ENCODE measurements at regions not wholly inside any gene's neighbourhood (a gene's known extent, or its start where the extent isn't known, plus 50 kb on each side); places are given as distances from the start of the nearest gene placed in this dataset.
"Not testable (repeated sequence)": the region's sequence is repeated elsewhere in the genome, so short reads cannot be mapped to it uniquely, and the experiment has no call there.

GRCh38 chr5:25979086-25979485 lies 1059.3 kb downstream of the CDH9 start:
- Histone ChIP-seq H3K9me3 (peaks cover 0 to 9% of the 10 kb centered on the region in 2 donors), H3K27ac (no peak overlapping the region), H3K36me3 (no peaks in the 10 kb centered on the region), H3K27me3 (no peaks in the 10 kb centered on the region), H3K4me1 (no peaks in the 10 kb centered on the region), H3K4me3 (no peak overlapping the region)
- intact Hi-C loops (cut with DNase I): no loop called here
- DNase-seq (no peak), ATAC-seq (no peak)
- TF ChIP-seq CTCF (IDR thresholded peaks at IDR 0.05): no peak

- Histone ChIP-seq H3K4me1 (no peaks in the 10 kb centered on the region), H3K27ac (no peak overlapping the region), H3K9me3 (peaks cover 0 to 9% of the 10 kb centered on the region in 2 donors), H3K4me3 (no peak overlapping the region), H3K36me3 (no peaks in the 10 kb centered on the region), H3K27me3 (no peaks in the 10 kb centered on the region)
- no peak for TF ChIP-seq CTCF (IDR thresholded peaks at IDR 0.05)
- ATAC-seq (no peak), DNase-seq (no peak)
- intact Hi-C loops (cut with DNase I): no loop called here
Observed at GRCh38 chr5:25975885-25976284, 1062.5 kb downstream of the CDH9 start.

DNA sequence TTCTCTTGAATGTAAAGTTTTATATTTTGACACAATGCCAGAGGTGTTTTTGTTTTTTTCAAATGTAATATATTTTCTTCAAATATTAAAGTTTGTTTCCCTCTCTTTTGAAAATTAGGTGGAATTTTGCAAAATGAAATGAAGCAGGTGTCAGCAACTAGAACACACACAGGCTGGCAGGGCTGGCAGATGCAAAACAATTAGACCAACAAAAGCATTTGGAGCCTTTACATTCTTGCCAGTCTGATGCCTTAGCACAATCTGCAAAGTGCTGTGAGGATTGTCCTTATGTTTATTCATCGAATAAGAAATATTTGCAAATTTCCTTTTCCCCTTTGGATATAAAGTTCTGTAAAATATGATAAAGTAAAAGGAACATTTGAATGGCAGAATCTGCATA lies 1063.9 kb downstream of the CDH9 start:
- ATAC-seq (no peak), DNase-seq (no peak)
- Histone ChIP-seq H3K4me1 (no peaks in the 10 kb centered on the region), H3K36me3 (no peaks in the 10 kb centered on the region), H3K27me3 (no peaks in the 10 kb centered on the region), H3K27ac (no peak overlapping the region), H3K9me3 (peaks cover 0 to 7% of the 10 kb centered on the region in 2 donors), H3K4me3 (no peak overlapping the region)
- no peak for TF ChIP-seq CTCF (IDR thresholded peaks at IDR 0.05)
- intact Hi-C loops (cut with DNase I): no loop called here

DNA sequence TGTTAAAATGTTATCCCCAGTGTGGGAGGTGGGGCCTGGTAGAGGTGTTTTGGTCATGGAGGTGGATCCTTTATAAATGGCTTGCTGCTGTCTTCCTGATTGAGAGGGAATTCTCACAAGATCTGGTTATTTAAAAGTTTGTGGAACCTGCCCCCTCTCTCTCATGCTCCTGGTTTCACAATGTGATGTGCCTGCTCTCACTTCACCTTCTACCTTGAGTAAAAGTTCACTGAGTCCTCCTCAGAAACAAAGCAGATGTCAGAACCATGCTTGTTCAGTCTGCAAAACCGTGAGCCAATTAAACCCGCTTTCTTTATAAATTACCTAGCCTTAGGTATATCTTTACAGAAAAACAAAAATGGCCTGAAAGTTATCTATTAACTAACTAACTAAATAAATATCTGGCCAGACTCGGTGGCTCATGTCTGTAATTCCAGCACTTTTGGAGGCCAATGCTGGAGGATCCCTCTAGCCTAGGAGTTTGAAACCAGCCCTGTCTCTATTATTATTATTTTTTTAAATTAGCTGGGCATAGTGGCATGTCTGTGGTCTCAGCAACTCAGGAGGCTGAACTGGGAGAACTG lies 1067.4 kb downstream of the CDH9 start:
- intact Hi-C loops (cut with DNase I): no loop called here
- ATAC-seq (no peak), DNase-seq (no peak)
- Histone ChIP-seq H3K36me3 (peaks cover 0 to 3% of the 10 kb centered on the region in 2 donors), H3K9me3 (peaks cover 0 to 18% of the 10 kb centered on the region in 2 donors), H3K4me1 (no peaks in the 10 kb centered on the region), H3K27ac (no peak overlapping the region), H3K4me3 (no peak overlapping the region), H3K27me3 (no peaks in the 10 kb centered on the region)
- no peak for TF ChIP-seq CTCF (IDR thresholded peaks at IDR 0.05)

GRCh38 chr5:25969042-25969441 lies 1069.3 kb downstream of the CDH9 start:
- intact Hi-C loops (cut with DNase I); ATAC-seq; DNase-seq: not testable (repeated sequence)

GRCh38 chr5:25964009-25964372 lies 1074.4 kb downstream of the CDH9 start:
- Histone ChIP-seq H3K36me3 (peaks cover 0 to 3% of the 10 kb centered on the region in 2 donors), H3K4me1 (no peaks in the 10 kb centered on the region), H3K4me3 (no peak overlapping the region), H3K9me3 (peaks cover 0 to 23% of the 10 kb centered on the region in 2 donors), H3K27ac (no peak overlapping the region), H3K27me3 (no peaks in the 10 kb centered on the region)
- DNase-seq: no peak
- intact Hi-C loops (cut with DNase I): no loop called here
- no peak for TF ChIP-seq CTCF (IDR thresholded peaks at IDR 0.05)
- no peak for ATAC-seq

More at GRCh38 chr5:25969042-25969441, 1069.3 kb downstream of the CDH9 start:
- not testable (repeated sequence) for H3K27me3 ChIP-seq, H3K36me3 ChIP-seq, H3K4me3 ChIP-seq, H3K27ac ChIP-seq, H3K4me1 ChIP-seq
- H3K9me3 ChIP-seq: peaks cover 0 to 26% of the 10 kb centered on the region in 2 donors

All from left lung (tissue), 4 donors.